IPS-NIHi7 (cell line): ENCODE measurements at regions not wholly inside any gene's neighbourhood (a gene's known extent, or its start where the extent isn't known, plus 50 kb on each side); places are given as distances from the start of the nearest gene placed in this dataset.

ENCODE experiments used
- DNase-seq: peaks from one replicate; pipeline ENCODE4 v3.0.0; 2012; ENCODE audit warnings: mixed read lengths; ENCODE audit errors: extremely low spot score

- DNase-seq = no peak
These were observed 54.5 kb upstream of the LHX8 start for GRCh38 chr1:75079538-75080290.

- DNase-seq = no peak
These were observed 51.0 kb upstream of the LHX8 start for GRCh38 chr1:75083223-75083622.

GRCh38 chr1:75083848-75084514 is 50.2 kb upstream of the LHX8 start:
- no peak for DNase-seq
